COLO668 (cell line): ENCODE measurements at regions not wholly inside any gene's neighbourhood (a gene's known extent, or its start where the extent isn't known, plus 50 kb on each side); places are given as distances from the start of the nearest gene placed in this dataset.

Experiments
- DNase-seq: peaks from one replicate; lab custom pipeline; 2025; ENCODE audit not compliant: unreplicated experiment; lab: John Stamatoyannopoulos, UW

DNA sequence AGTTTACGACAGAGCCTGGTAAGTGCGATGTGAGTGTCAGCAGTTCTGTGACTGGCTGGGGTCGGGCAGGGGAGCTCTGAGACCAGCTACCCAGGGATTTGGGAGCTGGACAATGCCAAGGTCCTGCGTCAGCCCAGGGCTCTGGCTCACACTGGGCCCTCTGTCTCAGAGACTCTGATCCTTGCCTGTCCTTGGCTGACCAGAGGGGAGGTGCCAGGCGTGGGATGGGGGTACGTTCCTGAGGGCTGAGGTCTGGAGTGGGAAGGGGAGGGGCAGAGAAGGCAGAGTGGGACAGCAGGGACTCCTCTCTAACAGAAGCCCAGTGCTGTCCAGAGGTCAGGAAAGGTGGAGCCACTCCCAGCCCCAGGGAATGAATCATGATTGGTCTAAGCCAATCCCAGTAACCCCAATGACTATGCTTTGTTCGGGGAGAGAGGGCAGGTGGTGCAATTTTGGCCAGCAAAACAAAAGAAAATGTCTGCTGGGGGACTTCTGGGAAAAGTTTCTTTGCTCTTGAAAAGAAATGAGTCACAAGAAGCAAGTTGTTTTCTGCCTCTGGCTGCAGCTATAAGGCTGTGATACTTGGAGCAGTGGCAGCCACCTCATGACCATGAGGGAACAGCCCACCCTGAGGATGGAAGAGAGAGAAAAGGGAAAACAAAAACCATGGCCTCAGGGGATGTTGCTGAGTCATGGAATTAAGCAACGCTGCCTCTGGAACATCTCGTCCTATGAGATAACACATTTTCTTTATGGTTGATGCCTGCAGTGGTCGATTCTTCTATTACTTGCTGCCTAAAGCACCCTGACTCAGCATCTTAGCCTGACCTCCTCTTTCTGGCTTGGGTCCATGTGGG lies 108.3 kb downstream of the CHST1 start:
- DNase-seq, result no peak

DNA sequence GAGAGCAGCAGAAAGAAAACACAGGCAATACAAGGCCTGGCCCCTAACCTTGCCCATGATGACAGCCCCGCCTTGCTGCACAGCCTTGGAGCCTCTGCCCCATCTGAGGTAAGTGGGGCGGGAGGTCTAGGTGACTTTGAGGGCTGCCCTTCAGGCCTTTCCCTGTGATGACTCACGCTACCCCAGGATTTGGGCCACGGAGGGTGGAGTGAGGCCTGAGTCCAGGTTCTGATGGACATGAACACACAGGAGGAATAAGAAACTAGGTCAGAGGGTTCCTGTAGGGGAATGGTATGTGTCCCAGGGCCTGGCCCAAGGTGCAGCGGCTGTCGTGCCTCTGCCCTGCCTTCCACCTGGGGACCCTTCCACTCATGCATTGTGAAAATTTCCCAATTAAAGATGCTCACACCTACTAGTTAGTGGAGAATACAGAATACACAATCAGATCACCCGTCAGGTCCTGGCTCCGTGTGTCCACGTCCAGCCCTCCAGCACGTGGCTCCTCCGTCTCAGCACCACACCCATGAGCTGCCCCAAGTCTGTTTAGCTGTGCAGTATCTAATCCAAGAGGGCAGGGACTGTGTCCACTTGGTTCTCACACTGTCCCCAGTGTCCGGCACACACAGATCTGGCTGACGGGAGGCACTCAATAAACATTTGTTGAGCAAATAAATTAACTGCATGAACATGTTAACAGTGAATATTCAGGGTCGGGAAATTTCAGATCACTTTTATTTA lies 111.0 kb downstream of the CHST1 start:
- no peak for DNase-seq

DNA sequence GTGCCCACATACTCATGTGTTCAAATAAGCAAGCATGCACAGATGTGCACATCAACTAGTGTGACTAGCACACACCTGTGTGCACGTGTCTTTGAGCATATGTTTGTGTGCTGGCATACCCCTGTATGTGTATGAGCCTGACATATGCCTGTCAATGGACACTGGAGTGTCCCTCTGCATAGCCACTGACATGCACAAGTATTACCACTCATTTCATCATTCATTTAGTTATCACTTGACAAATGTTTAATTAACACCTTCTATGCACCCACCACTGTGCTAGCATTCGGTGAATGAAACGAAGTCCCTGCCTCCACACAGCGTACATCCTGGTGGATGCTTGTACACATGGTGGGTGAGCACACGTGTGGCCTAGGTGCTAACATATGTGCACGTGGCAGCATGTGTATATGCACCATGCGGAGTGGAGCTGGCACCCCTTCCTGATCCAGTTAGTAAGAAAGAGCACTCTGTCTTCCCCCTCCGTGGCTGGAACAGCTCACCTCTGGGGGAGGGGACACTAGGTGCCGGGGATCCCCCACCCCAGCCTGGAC lies 112.0 kb downstream of the CHST1 start:
- DNase-seq, result no peak

DNA sequence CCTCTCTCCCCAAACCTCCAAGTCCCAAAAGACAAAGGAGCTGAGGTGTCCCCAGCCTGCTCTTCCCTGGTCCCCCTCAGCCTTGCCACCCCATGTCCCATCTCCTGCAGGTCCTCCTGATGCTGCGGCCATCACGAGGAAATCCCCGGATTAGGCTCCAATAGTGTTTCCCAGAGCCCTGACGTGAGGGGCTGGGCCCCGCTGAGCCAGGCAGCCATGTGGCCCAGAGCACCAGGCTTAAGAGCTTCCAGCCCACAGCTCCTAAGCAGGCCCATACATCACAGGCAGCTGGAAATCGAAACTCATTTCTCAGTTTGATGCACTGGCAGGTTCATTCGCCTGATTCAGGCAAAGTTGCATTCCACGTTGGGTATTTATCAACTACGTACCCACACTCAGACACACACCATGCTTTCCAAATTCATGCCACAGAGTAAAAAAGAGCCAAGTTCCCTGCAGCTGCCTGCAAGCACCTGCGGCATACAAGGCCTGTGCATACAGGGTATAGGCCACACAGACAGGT lies 114.2 kb downstream of the CHST1 start:
- DNase-seq, result no peak

DNA sequence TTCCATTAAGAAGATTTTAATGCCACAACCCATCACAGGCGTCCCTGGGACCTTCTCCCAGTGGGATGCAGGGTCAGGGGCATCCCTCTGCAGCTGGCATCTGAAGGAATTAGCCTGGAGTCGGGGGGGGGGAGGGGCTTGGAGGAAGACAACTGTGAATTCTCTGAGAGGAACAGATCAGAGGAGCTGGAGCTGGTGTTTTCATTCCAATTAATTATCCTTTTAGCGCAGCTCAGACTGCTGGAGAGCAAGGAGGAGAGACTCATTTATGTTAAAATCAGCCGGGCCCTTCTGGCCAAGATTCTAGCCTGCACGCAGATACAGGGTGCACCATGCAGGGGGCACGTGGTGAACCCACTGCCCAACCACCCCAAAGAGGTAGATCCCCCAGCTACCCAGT lies 116.2 kb downstream of the CHST1 start:
- DNase-seq, result no peak

DNA sequence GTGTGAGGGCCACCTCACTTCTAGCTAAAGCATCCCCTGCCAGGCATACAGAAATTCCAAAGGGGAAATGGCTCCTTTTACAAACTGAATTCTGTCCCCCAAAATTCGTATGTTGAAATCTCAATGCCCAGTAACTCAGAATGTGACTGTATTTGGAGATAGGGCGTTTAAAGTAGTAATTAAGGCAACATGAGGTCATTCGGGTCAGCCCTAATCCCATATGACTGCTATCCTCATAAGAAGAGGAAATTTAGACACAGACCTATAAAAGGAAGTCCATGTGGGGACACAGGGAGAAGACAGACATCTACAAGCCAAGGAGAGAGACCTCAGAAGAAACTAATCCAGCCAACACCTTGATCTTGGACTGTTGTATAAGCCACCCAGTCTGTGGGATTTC lies 119.1 kb downstream of the CHST1 start:
- no peak for DNase-seq

DNA sequence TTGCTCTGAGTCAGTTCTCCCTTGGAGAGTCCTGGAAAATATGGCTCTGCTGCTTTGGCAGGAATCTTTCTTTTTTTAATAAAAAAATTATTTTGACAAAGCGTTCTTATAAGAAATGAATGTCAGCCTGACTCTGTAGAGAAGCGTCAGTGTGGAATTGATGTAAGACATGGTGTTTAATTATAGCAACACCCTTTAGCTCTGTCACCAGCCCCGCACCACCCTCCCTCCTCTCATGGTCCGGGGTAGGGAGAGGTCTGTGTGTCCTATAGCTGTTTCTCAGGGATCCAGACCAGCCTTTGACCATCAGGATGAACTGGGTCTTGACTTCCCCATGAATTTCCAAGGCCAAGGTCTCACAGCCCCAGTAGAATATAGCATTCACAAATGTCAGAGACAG lies 120.6 kb downstream of the CHST1 start:
- DNase-seq, result no peak

DNA sequence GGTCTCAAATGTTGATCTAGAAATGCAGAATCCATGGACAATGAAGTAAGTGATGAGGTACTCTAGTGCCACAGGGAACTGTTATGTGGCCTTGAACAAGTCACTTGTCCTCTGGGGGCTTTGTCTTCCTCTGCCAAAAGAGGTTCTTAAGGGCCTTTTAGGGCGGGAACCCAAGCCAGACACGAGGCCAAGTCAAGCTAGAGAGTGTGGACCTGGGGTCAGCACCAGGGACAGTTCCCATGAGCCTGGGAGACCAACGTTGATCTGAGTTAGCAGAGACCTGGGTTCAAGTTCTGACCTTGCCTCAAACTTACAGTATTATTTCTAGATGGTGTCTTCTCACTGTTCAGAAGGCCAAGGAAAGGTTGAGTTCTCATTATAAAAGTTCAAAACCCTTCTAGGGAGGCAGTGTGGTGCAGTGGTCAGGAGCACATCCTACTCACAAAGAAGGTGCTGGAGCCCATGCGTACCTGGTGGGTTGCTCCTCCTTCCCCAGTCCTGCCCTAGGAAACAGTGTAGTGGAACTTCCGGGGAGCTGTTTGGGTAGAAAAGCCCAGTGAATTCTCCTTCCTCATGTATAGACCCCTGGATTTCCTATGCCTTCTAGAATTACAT lies 121.5 kb downstream of the CHST1 start:
- DNase-seq, result no peak

DNA sequence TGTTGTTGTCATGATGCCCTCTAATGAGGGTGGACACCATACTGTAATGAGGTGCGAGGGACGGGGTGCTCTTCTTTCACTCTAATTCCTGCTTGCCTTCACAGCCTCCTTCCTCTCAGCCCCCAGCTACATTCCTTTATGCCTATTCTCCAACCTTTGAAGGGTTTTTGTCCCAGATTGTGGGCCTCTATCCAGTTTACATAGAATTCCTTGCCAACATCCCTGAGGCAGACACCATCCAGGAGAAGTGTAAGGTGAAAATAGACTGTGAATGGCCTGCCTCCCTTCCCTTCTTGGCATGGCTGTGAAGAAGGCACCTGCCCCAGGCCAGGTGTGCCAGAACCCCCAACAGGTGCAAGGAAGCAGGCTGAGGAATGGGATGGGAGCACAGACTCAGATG lies 122.3 kb downstream of the CHST1 start:
- no peak for DNase-seq

DNA sequence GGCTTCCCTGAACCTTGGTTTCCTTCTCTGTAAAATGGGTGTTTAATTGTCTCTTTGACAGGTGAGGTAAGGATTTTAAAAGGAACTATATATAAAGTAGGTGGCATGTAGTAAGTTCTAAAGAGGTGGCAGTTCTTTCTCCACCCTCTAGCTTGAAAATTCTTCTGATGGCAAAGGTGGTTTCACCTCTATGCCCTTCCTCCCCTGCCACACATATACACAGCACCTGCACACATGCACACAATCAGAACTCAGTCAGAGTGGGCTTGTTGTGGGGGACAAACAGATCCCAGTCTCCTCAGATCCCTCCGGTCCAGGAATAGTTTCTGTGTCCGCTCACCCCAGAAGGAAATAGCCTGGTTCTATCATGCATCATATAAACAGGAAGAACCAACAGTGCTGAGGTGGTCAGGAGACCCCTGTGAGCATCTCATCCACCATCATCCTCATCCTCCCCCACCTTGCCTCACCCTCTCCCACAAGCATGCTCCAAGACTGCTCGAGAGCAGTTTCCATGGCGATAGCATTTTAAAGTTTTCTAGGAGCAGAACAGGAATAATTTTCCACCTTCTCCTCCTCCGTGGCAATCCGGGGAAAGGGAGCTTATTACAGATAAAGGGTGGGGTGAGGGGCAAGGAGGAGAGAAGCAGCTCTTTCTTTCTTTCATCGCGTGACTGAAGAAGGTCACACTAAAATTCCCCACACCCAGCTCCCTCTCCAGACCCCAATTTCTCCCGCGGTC lies 123.6 kb downstream of the CHST1 start:
- DNase-seq, result no peak

DNA sequence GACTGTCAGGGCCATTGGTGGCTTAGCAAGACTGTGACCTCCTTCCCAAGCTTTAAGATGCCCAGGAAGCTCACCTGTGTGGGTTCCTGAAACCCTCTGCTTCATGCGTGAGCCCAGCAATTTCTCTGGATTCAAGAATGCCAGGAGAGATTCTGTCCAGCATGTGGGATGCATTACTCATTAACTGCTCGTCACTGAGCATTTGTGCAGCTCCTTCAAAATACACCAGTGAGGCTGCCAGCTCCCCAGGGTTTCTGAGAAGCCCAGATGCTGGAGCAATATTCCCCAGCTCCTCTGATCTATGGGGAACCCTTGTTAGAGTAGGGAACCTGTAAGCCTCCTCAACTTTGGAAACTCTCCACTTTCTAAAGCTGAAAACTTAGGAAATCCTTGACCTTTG lies 126.5 kb downstream of the CHST1 start:
- no peak for DNase-seq

DNA sequence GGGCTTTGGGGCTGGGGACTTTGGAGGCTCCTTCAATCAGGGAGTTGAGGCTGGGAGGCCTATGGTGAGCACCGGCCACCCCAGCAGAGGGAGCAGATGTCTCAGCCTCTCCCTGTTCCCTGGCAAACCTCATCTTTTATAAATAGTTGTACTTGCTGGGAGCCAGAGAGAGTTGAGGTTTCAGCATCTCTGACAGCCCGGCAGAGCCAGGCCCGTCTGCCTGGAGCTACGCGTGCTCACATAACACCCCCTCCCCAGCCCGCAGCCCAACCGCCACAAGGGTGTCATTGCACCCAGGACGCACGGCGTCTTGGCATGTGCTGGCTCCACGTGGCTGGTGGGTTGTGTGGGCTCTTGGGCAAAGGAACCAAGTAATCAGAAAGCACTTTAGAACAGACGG lies 127.1 kb downstream of the CHST1 start:
- no peak for DNase-seq

DNA sequence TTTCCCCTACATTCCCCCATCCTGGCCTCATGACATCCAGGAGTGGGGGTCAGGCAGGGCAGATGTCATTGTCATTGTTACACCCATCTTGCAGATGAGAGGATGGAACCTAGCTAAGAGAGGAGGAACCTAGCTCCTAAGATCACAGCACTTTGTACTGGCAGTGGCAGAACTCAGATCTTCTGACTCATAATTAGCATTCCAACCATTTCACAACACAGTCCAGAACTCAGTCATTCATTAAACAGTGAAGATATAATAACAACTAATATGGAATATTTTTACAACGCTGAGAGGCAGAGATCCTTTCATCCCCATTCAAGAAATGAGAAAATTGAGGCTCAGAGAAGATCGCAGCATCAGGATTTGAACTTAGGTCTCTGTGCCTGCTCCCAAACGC lies 127.8 kb downstream of the CHST1 start:
- DNase-seq, result no peak

DNA sequence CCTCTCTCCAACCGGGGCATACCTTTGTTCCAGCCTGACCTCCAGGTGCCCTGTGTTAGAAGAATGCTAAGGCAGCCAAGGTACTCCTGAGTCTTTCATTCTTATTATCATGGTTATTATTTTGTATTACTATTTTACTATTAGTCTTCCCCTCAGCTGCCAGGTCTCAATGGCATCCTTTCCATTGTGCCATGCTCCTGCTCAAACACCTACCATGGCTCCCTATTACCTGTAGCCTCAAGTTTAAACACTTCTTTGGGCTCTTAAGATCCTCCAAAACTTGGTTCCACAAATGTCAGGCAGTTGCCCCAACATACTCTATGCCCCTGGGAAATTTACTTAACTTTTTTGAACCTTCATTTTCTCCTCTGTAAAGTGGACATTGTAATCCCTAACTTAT lies 130.4 kb downstream of the CHST1 start:
- DNase-seq, result no peak

DNA sequence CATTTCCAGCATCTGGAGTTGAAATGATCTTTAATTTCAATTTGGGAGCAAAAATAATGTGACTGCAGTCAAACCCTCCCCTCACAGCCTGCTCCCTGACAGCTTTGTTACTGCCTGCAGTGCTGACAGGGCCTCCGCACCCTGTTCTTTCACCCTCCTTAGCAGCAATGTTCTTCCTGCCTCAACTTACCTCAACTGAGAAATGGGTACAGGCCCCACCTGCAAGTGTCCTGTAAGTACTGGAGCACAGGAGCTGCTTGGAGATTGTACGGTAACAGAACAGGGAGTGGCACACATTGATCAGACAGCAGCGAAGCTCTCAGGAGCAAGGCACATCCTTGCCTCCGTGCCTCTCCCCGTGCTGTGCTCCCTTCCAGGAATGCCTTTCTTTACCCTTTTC lies 131.3 kb downstream of the CHST1 start:
- DNase-seq, result no peak

DNA sequence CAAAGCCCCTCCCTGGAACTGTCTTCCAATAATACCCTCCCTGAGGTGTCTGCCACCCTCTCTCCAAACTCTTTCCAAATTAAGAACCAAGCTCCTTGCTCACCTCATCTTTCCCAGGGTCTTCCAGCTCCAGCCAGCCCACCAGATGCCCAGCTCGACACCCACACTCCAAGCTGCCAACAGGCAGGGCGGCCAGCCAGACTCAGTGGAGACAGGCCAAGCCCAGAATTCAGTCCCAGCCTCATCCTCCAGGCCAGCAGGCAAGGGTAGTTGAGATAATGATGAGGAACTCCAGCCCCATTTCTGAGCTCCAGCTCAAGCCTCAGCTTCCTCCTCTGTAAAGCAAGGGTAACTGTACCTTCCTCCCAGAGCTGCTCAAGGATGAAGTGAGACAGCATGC lies 132.9 kb downstream of the CHST1 start:
- no peak for DNase-seq

DNA sequence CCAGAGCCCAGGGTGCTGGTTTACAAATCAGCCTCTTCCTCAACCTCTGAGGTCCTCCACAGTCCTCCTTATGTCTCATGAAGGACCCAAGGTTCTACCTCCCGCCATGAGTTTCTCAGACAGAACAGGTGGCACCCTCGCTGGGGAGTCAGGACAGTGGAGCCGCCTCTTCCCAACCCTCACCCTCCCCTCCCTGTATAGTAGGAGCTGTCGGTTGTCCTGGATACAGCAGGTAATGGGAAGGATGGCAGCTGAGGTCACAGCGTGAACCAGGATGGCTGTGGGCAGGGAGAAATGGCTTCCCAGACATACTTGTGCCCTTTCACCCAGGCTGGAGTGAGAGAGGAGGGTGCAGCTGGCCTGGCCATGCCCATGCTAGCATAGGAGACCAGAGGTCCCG lies 134.6 kb downstream of the CHST1 start:
- no peak for DNase-seq

DNA sequence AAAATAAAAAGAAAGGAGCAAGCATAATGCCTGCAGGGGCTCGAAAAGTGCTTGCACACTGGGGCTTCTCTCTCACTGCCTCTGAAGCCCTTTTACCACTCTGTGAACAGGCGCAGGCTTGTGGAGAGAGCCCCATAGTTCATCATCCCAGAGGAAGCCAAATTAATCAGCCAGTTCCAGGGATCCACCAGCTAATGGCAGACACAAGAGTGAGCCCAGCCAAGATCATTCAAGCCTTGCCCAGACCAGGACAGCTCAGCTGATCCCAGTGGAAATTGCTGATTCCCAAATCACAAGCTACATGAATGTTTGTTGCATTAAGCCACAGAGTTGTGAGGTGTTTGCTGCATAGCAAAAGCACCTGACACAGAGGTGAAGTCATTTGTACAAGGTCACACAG lies 135.3 kb downstream of the CHST1 start:
- DNase-seq, result no peak

DNA sequence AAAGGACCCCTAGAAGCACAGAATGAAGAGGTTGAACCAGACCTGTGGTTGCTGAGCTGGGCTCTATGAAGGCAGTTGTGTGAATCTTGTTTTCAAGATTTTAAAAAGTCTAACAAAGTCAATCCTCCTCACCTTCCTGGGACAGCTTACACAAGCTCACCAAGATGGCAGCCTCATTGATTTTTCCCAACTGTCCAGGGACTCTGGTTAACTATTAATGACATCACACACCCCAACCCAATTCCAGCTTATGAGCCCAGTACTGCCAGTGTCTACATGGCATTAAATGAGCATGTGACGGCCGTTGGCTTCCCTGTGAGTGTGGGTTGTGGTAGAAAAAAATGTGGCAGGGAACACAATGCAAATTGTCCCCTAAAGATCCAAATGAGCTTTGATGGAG lies 137.0 kb downstream of the CHST1 start:
- DNase-seq, result no peak

DNA sequence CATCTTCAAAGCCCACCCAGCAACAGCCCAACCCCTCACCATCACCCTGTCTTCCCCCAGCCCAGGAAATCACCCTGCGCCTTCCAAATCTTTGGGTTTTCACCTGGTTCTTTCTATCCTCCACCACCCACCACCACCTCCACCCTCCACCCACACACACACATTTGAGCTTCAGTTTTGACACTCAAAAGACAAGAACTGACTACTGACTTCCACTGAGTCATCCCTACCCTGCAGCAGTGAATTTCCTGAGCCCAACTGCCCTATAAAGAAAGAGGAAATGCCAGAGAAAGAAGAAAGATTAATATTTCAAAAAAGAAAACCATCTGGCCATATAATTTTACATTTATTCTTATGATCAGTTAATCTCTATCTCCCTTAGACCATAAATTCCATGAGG lies 137.5 kb downstream of the CHST1 start:
- no peak for DNase-seq

DNA sequence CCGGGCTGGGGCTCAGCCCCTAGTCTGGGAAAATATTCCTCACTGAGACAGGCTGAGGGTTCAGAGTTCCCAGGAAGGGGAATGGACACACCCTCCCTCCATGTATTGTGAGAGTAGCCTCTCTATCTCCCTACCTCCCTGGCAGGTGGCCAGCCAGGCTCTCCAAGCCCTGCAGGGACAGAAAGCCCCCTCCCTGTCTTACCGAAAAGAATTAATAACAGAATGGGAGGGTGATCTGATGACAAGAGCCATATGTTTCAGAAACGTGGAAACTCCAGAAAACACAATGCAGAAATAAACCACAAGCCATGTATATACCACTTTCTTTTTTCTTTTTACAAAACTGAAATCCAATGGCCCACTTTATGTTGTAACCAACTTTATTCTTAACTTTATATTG lies 140.0 kb downstream of the CHST1 start:
- no peak for DNase-seq
